GM23338 (cell line): ENCODE measurements at regions not wholly inside any gene's neighbourhood (a gene's known extent, or its start where the extent isn't known, plus 50 kb on each side); places are given as distances from the start of the nearest gene placed in this dataset.

Experiments used
- ATAC-seq: fragments of 200-7000 bp; cut with Tn5 transposase; 3 replicates; pipeline ENCODE4 v1.9.1; 2020
- DNase-seq: peaks from one replicate; pipeline ENCODE4 v3.0.0-alpha.2; 2015; ENCODE audit warnings: low spot score
- H2AFZ ChIP-seq: fragments of 200-600 bp; sonication (generic); 2 replicates; pipeline ENCODE4 v1.8.0; 2016; ENCODE audit warnings: antibody characterized with exemption, mild to moderate bottlenecking, moderate library complexity
- H3F3A ChIP-seq: fragments of 200-600 bp; sonication (generic); replicated peaks from 2 replicates; pipeline ENCODE4 v1.8.0; 2017; ENCODE audit warnings: antibody characterized with exemption, mixed run types, low read depth
- H3K27ac ChIP-seq: fragments of 200-600 bp; sonication (generic); 2 replicates; pipeline ENCODE4 v1.6.1; 2016; ENCODE audit warnings: low read depth
- H3K27me3 ChIP-seq: fragments of 200-600 bp; sonication (generic); 2 replicates; pipeline ENCODE4 v1.8.0; 2016; ENCODE audit warnings: mild to moderate bottlenecking, mixed run types, moderate library complexity; ENCODE audit not compliant: insufficient read depth
- H3K36me3 ChIP-seq: fragments of 200-600 bp; sonication (generic); 2 replicates; pipeline ENCODE4 v1.8.0; 2016; ENCODE audit warnings: mild to moderate bottlenecking; ENCODE audit not compliant: insufficient read depth
- H3K4me1 ChIP-seq: fragments of 200-600 bp; sonication (generic); 2 replicates; pipeline ENCODE4 v1.8.0; 2016; ENCODE audit warnings: mild to moderate bottlenecking, moderate library complexity; ENCODE audit not compliant: insufficient read depth
- H3K4me2 ChIP-seq: fragments of 200-600 bp; sonication (generic); 2 replicates; pipeline ENCODE4 v1.7.1; 2017; ENCODE audit warnings: mixed run types
- H3K4me3 ChIP-seq: fragments of 200-600 bp; sonication (generic); 2 replicates; pipeline ENCODE4 v1.6.1; 2016; ENCODE audit warnings: mixed run types
- H3K79me2 ChIP-seq: fragments of 200-600 bp; sonication (generic); replicated peaks from 2 replicates; pipeline ENCODE4 v1.8.0; 2017; ENCODE audit warnings: mild to moderate bottlenecking; ENCODE audit not compliant: insufficient read depth
- H3K9me2 ChIP-seq: fragments of 200-600 bp; sonication (generic); 2 replicates; pipeline ENCODE4 v1.8.0; 2017; ENCODE audit not compliant: insufficient read depth
- H4K20me1 ChIP-seq: fragments of 200-600 bp; sonication (generic); replicated peaks from 2 replicates; pipeline ENCODE4 v1.8.0; 2017; ENCODE audit warnings: mild to moderate bottlenecking; ENCODE audit not compliant: insufficient read depth
- H3K27ac Mint-ChIP-seq: 2 replicates; pipeline ENCODE4 v1.8.0; 2020; ENCODE audit warnings: inconsistent platforms, mild to moderate bottlenecking, moderate library complexity, mixed read lengths
- H3K27me3 Mint-ChIP-seq: 3 replicates; pipeline ENCODE4 v1.8.0; 2022; ENCODE audit warnings: low read depth, mild to moderate bottlenecking, moderate library complexity, mixed read lengths, inconsistent platforms; ENCODE audit not compliant: insufficient read depth, poor library complexity
- H3K36me3 Mint-ChIP-seq: 3 replicates; pipeline ENCODE4 v1.8.0; 2021; ENCODE audit warnings: low read depth, mild to moderate bottlenecking, inconsistent platforms, moderate library complexity, mixed read lengths
- H3K4me1 Mint-ChIP-seq: 3 replicates; pipeline ENCODE4 v1.8.0; 2020; ENCODE audit warnings: mild to moderate bottlenecking, inconsistent platforms, mixed read lengths
- H3K4me3 Mint-ChIP-seq: 3 replicates; pipeline ENCODE4 v1.8.0; 2021; ENCODE audit warnings: moderate library complexity, mild to moderate bottlenecking, inconsistent platforms, mixed read lengths
- H3K9me3 Mint-ChIP-seq: 3 replicates; pipeline ENCODE4 v1.8.0; 2020; ENCODE audit warnings: moderate library complexity, mild to moderate bottlenecking, inconsistent platforms, mixed read lengths
- CREB1 ChIP-seq: fragments of 250-450 bp; sonication (Bioruptor Pico); IDR thresholded peaks from 2 replicates; pipeline ENCODE4 v1.5.0; 2020; ENCODE audit warnings: low read depth, mild to moderate bottlenecking, moderate library complexity
- CTCF ChIP-seq, 2 experiments: fragments of 200-600 bp in 1 of 2; sonication (generic) in 1 of 2; conservative IDR thresholded peaks; 2 replicates each; pipeline versions ENCODE4 v1.5.1 to v1.6.1; 2016 to 2017; ENCODE audit warnings: antibody characterized with exemption in 2 of 2, low read depth in 2 of 2, mild to moderate bottlenecking in 2 of 2, moderate library complexity in 1 of 2
- EZH2 ChIP-seq: fragments of 200-600 bp; sonication (generic); IDR thresholded peaks from one replicate; pipeline ENCODE4 v1.8.0; 2017; ENCODE audit warnings: antibody characterized with exemption, mild to moderate bottlenecking, low read depth; ENCODE audit not compliant: unreplicated experiment
- EZH2phosphoT487 ChIP-seq: fragments of 200-600 bp; sonication (generic); IDR thresholded peaks from one replicate; pipeline ENCODE4 v1.8.1; 2018; ENCODE audit warnings: antibody characterized with exemption; ENCODE audit not compliant: unreplicated experiment
- JUNB ChIP-seq: IDR thresholded peaks from one replicate; pipeline ENCODE4 v1.6.1; 2016; ENCODE audit warnings: antibody characterized with exemption; ENCODE audit not compliant: unreplicated experiment
- NANOG ChIP-seq: IDR thresholded peaks from 2 replicates; pipeline ENCODE4 v1.6.1; 2016; ENCODE audit warnings: antibody characterized with exemption, borderline replicate concordance
- POLR2AphosphoS5 ChIP-seq: IDR thresholded peaks from 2 replicates; pipeline ENCODE4 v1.6.1; 2016; ENCODE audit warnings: antibody characterized with exemption, low read depth
- STAT1 ChIP-seq: IDR thresholded peaks from one replicate; pipeline ENCODE4 v1.6.1; 2016; ENCODE audit warnings: antibody characterized with exemption; ENCODE audit not compliant: unreplicated experiment
- ZNF114 ChIP-seq: fragments of 250-450 bp; sonication (Bioruptor Pico); IDR thresholded peaks from 2 replicates; pipeline ENCODE4 v1.5.0; 2020; ENCODE audit warnings: mild to moderate bottlenecking, moderate library complexity
- ZNF331 ChIP-seq: fragments of 250-450 bp; sonication (Bioruptor Pico); IDR thresholded peaks from 2 replicates; pipeline ENCODE4 v1.5.0; 2020; ENCODE audit warnings: low read depth, mild to moderate bottlenecking, moderate library complexity
- ZNF462 ChIP-seq: fragments of 250-450 bp; sonication (Bioruptor Pico); IDR thresholded peaks from 2 replicates; pipeline ENCODE4 v1.5.0; 2020; ENCODE audit warnings: mild to moderate bottlenecking, moderate library complexity
- TF ChIP-seq, protein P1 (sequence below): IDR thresholded peaks from 2 replicates; pipeline ENCODE4 v1.6.1; 2016; ENCODE audit warnings: antibody characterized with exemption
- TF ChIP-seq, protein P2 (sequence below): IDR thresholded peaks from one replicate; pipeline ENCODE4 v1.6.1; 2018; ENCODE audit warnings: antibody characterized with exemption; ENCODE audit not compliant: unreplicated experiment

- no peaks in the 10 kb centered on the region for H3F3A ChIP-seq
- no peaks in the 10 kb centered on the region for H3K36me3 Mint-ChIP-seq
Measured at GRCh38 chr11:92141725-92142124, 82.9 kb upstream of the FAT3 start.

More at GRCh38 chr11:92141725-92142124, 82.9 kb upstream of the FAT3 start:
- no peak overlapping the region for H3K27ac Mint-ChIP-seq
- ATAC-seq (no peak), DNase-seq (no peak)
- peaks cover 4% of the 10 kb centered on the region; the same call in 1 of the 3 replicates for H3K4me1 Mint-ChIP-seq
- TF ChIP-seq CTCF (conservative IDR thresholded peaks at IDR 0.05; ENCODE audit: low read depth in 2 of 2) (no peak), ZNF462 (CRISPR knock-in tag) (no peak), NANOG (no peak), STAT1 (no peak), CREB1 (no peak), POLR2AphosphoS5 (no peak), ZNF331 (CRISPR knock-in tag) (no peak), EZH2 (no peak), EZH2phosphoT487 (no peak), JUNB (no peak), ZNF114 (CRISPR knock-in tag) (no peak)
- TF ChIP-seq, protein P1, sequence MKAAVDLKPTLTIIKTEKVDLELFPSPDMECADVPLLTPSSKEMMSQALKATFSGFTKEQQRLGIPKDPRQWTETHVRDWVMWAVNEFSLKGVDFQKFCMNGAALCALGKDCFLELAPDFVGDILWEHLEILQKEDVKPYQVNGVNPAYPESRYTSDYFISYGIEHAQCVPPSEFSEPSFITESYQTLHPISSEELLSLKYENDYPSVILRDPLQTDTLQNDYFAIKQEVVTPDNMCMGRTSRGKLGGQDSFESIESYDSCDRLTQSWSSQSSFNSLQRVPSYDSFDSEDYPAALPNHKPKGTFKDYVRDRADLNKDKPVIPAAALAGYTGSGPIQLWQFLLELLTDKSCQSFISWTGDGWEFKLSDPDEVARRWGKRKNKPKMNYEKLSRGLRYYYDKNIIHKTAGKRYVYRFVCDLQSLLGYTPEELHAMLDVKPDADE, result no peak
- TF ChIP-seq, protein P2, sequence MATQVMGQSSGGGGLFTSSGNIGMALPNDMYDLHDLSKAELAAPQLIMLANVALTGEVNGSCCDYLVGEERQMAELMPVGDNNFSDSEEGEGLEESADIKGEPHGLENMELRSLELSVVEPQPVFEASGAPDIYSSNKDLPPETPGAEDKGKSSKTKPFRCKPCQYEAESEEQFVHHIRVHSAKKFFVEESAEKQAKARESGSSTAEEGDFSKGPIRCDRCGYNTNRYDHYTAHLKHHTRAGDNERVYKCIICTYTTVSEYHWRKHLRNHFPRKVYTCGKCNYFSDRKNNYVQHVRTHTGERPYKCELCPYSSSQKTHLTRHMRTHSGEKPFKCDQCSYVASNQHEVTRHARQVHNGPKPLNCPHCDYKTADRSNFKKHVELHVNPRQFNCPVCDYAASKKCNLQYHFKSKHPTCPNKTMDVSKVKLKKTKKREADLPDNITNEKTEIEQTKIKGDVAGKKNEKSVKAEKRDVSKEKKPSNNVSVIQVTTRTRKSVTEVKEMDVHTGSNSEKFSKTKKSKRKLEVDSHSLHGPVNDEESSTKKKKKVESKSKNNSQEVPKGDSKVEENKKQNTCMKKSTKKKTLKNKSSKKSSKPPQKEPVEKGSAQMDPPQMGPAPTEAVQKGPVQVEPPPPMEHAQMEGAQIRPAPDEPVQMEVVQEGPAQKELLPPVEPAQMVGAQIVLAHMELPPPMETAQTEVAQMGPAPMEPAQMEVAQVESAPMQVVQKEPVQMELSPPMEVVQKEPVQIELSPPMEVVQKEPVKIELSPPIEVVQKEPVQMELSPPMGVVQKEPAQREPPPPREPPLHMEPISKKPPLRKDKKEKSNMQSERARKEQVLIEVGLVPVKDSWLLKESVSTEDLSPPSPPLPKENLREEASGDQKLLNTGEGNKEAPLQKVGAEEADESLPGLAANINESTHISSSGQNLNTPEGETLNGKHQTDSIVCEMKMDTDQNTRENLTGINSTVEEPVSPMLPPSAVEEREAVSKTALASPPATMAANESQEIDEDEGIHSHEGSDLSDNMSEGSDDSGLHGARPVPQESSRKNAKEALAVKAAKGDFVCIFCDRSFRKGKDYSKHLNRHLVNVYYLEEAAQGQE, result no peak
- H3K36me3 ChIP-seq, result no peaks in the 10 kb centered on the region
- H3K9me2 ChIP-seq, result no peaks in the 10 kb centered on the region
- H3K27me3 Mint-ChIP-seq, result no peaks in the 10 kb centered on the region
- H3K79me2 ChIP-seq, result no peaks in the 10 kb centered on the region
- no peaks in the 10 kb centered on the region for H3K27me3 ChIP-seq
- no peak overlapping the region for H2AFZ ChIP-seq
- no peak overlapping the region for H3K27ac ChIP-seq
- H3K4me3 ChIP-seq, result no peak overlapping the region
- H3K4me2 ChIP-seq, result no peak overlapping the region
- no peaks in the 10 kb centered on the region for H3K9me3 Mint-ChIP-seq
- no peaks in the 10 kb centered on the region for H3K4me1 ChIP-seq
- H4K20me1 ChIP-seq, result no peaks in the 10 kb centered on the region
- H3K4me3 Mint-ChIP-seq, result no peak overlapping the region
